ENCODE measurements at regions not wholly inside any gene's neighbourhood (a gene's known extent, or its start where the extent isn't known, plus 50 kb on each side); places are given as distances from the start of the nearest gene placed in this dataset.

- no peak for TF ChIP-seq CTCF (IDR thresholded peaks at IDR 0.05)
- no peak for TF ChIP-seq POLR2A (IDR thresholded peaks at IDR 0.05)
These were observed 111.2 kb upstream of the BET1 start for GRCh38 chr7:94115316-94115715.

Data from sigmoid colon (tissue), 3 donors.